ENCODE measurements at regions not wholly inside any gene's neighbourhood (a gene's known extent, or its start where the extent isn't known, plus 50 kb on each side); places are given as distances from the start of the nearest gene placed in this dataset.

DNA sequence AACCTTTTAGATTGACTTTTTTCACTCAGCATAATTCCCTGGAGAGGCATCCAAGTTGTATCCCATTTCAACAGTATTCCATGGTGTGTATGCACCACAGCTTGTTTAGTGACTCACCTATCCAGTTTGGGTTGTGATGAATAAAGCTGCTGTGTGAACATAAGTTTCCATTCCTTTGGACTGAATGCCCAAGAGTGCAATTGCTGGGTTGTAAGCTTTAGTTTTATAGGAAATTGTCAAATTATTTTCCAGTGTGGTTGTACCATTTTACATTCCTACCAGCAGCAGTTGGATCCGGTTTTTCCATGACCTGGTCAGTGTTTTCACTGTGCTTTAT lies 60.9 kb upstream of the TMED7 start:
- TF ChIP-seq, protein P1, sequence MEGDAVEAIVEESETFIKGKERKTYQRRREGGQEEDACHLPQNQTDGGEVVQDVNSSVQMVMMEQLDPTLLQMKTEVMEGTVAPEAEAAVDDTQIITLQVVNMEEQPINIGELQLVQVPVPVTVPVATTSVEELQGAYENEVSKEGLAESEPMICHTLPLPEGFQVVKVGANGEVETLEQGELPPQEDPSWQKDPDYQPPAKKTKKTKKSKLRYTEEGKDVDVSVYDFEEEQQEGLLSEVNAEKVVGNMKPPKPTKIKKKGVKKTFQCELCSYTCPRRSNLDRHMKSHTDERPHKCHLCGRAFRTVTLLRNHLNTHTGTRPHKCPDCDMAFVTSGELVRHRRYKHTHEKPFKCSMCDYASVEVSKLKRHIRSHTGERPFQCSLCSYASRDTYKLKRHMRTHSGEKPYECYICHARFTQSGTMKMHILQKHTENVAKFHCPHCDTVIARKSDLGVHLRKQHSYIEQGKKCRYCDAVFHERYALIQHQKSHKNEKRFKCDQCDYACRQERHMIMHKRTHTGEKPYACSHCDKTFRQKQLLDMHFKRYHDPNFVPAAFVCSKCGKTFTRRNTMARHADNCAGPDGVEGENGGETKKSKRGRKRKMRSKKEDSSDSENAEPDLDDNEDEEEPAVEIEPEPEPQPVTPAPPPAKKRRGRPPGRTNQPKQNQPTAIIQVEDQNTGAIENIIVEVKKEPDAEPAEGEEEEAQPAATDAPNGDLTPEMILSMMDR (IDR thresholded peaks at IDR 0.05), result no peak
- no peak for TF ChIP-seq POLR2A (IDR thresholded peaks at IDR 0.05)
